ENCODE measurements at regions not wholly inside any gene's neighbourhood (a gene's known extent, or its start where the extent isn't known, plus 50 kb on each side); places are given as distances from the start of the nearest gene placed in this dataset.

DNA sequence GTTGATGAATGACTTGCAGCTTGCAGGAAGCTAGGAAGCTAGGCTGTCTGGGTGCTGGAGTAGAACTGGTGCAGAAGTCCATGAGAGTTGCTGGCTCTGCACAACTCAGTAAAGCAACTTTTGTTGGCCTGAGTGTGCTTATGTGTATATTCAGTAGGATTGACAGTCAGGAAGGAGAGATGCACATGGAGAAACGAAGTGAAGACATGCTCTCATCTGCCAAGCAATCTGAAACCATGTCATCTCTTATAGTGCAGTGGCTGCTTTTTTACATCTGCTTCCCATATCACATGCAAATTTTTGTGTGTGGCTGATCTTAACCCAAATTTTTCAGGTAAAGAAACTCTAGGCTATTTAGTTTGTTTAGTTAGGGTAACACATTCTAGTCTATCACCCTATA is 252.4 kb upstream of the HS3ST5 start:
- H3K4me3 ChIP-seq, result no peak overlapping the region
- DNase-seq (ENCODE audit: extremely low read depth in 1 of 4, low spot score in 3 of 4) (no peak), FAIRE-seq (no peak), ATAC-seq (no peak)
- no peaks in the 10 kb centered on the region for H3K27me3 ChIP-seq (ENCODE audit: control insufficient read depth in 2 of 2, insufficient read depth in 2 of 2, low read length in 2 of 2)
- H3K4me1 ChIP-seq (replicated peaks in 1 of 2; ENCODE audit: control insufficient read depth in 2 of 2, insufficient read depth in 2 of 2, low read length in 2 of 2), result no peaks in the 10 kb centered on the region
- H3K27ac ChIP-seq (ENCODE audit: extremely low read depth, low read depth, low read length), result no peak overlapping the region
- H3K36me3 ChIP-seq (ENCODE audit: control insufficient read depth, insufficient read depth, low read length), result no peaks in the 10 kb centered on the region
- H3K9ac ChIP-seq (ENCODE audit: insufficient read depth in 1 of 2, low read depth in 2 of 2, low read length in 2 of 2), result no peak overlapping the region
- no peaks in the 10 kb centered on the region for H3K9me1 ChIP-seq (ENCODE audit: control insufficient read depth, insufficient read depth, low read length)
- POLR2A ChIA-PET, result no interaction called here
- no peak overlapping the region for H3K4me2 ChIP-seq (ENCODE audit: insufficient read depth, low read length)
- H3K79me2 ChIP-seq (ENCODE audit: control insufficient read depth, insufficient read depth, low read length), result no peaks in the 10 kb centered on the region
- TF ChIP-seq KDM5B (IDR thresholded peaks at IDR 0.05; ENCODE audit: insufficient replicate concordance, low read depth, low read length), result no peak
- TF ChIP-seq ZNF316 (IDR thresholded peaks at IDR 0.05), result no peak
- TF ChIP-seq TCF15 (CRISPR knock-in tag; IDR thresholded peaks at IDR 0.05), result no peak
- TF ChIP-seq, protein P1, sequence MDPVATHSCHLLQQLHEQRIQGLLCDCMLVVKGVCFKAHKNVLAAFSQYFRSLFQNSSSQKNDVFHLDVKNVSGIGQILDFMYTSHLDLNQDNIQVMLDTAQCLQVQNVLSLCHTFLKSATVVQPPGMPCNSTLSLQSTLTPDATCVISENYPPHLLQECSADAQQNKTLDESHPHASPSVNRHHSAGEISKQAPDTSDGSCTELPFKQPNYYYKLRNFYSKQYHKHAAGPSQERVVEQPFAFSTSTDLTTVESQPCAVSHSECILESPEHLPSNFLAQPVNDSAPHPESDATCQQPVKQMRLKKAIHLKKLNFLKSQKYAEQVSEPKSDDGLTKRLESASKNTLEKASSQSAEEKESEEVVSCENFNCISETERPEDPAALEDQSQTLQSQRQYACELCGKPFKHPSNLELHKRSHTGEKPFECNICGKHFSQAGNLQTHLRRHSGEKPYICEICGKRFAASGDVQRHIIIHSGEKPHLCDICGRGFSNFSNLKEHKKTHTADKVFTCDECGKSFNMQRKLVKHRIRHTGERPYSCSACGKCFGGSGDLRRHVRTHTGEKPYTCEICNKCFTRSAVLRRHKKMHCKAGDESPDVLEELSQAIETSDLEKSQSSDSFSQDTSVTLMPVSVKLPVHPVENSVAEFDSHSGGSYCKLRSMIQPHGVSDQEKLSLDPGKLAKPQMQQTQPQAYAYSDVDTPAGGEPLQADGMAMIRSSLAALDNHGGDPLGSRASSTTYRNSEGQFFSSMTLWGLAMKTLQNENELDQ (CRISPR knock-in tag; IDR thresholded peaks at IDR 0.05; ENCODE audit: borderline replicate concordance), result no peak
- TF ChIP-seq, protein P2, sequence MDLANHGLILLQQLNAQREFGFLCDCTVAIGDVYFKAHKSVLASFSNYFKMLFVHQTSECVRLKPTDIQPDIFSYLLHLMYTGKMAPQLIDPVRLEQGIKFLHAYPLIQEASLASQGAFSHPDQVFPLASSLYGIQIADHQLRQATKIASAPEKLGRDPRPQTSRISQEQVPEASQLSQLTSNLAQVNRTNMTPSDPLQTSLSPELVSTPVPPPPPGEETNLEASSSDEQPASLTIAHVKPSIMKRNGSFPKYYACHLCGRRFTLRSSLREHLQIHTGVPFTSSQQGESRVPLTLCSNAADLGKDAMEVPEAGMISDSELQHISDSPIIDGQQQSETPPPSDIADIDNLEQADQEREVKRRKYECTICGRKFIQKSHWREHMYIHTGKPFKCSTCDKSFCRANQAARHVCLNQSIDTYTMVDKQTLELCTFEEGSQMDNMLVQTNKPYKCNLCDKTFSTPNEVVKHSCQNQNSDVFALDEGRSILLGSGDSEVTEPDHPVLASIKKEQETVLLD (IDR thresholded peaks at IDR 0.05), result no peak
- TF ChIP-seq SMAD2 (IDR thresholded peaks at IDR 0.05; ENCODE audit: low read depth, low read length), result no peak
- CTCF ChIA-PET (ENCODE audit: low intra/inter-chr PET ratio), result no interaction called here
- H4K20me1 ChIP-seq (replicated peaks; ENCODE audit: control insufficient read depth, insufficient read depth, low read length), result no peaks in the 10 kb centered on the region
- in situ Hi-C loops (cut with MboI) (no loop called here), intact Hi-C loops (cut with micrococcal nuclease) (no loop called here)
- no peak overlapping the region for H2AFZ ChIP-seq (ENCODE audit: low read depth, low read length)
- H3K9me3 ChIP-seq (replicated peaks; ENCODE audit: control insufficient read depth, insufficient read depth, low read depth, low read length), result no peaks in the 10 kb centered on the region
- 0% methylated on average over 1 of the region's 1 CpG for WGBS (ENCODE audit: insufficient coverage, low coverage, missing lambda C conversion rate)
- BruUV-seq (replicated peaks), result no TSS peak

Data from K562 (cell line).